ENCODE measurements at regions not wholly inside any gene's neighbourhood (a gene's known extent, or its start where the extent isn't known, plus 50 kb on each side); places are given as distances from the start of the nearest gene placed in this dataset.
"Not testable (repeated sequence)": the region's sequence is repeated elsewhere in the genome, so short reads cannot be mapped to it uniquely, and the experiment has no call there.

- TF ChIP-seq CTCF (IDR thresholded peaks at IDR 0.05; ENCODE audit: partially characterized antibody, unreplicated experiment) = no peak
- no peaks in the 10 kb centered on the region for H3K27me3 Mint-ChIP-seq (ENCODE audit: unreplicated experiment)
- H3K27ac Mint-ChIP-seq (ENCODE audit: unreplicated experiment) = no peak overlapping the region
- H3K4me3 Mint-ChIP-seq (ENCODE audit: unreplicated experiment) = no peak overlapping the region
- no peaks in the 10 kb centered on the region for H3K4me1 Mint-ChIP-seq (ENCODE audit: low read depth, unreplicated experiment)
- H3K9me3 Mint-ChIP-seq (ENCODE audit: unreplicated experiment) = peaks cover 1% of the 10 kb centered on the region
- DNase-seq = no peak
- no peaks in the 10 kb centered on the region for H3K36me3 Mint-ChIP-seq (ENCODE audit: unreplicated experiment)
Measured at GRCh38 chrX:74187211-74187610, 116.8 kb upstream of the ZCCHC13 start.

GRCh38 chrX:74183047-74183446, 120.9 kb upstream of the ZCCHC13 start:
- not testable (repeated sequence) for H3K27ac Mint-ChIP-seq (ENCODE audit: unreplicated experiment); H3K27me3 Mint-ChIP-seq (ENCODE audit: unreplicated experiment); H3K4me3 Mint-ChIP-seq (ENCODE audit: unreplicated experiment); DNase-seq; H3K4me1 Mint-ChIP-seq (ENCODE audit: low read depth, unreplicated experiment); H3K36me3 Mint-ChIP-seq (ENCODE audit: unreplicated experiment); H3K9me3 Mint-ChIP-seq (ENCODE audit: unreplicated experiment)

GRCh38 chrX:74181976-74182375, 122.0 kb upstream of the ZCCHC13 start:
- not testable (repeated sequence) for H3K9me3 Mint-ChIP-seq (ENCODE audit: unreplicated experiment); H3K4me1 Mint-ChIP-seq (ENCODE audit: low read depth, unreplicated experiment); H3K36me3 Mint-ChIP-seq (ENCODE audit: unreplicated experiment); H3K4me3 Mint-ChIP-seq (ENCODE audit: unreplicated experiment); H3K27me3 Mint-ChIP-seq (ENCODE audit: unreplicated experiment); H3K27ac Mint-ChIP-seq (ENCODE audit: unreplicated experiment); DNase-seq

GRCh38 chrX:74180716-74181115, 123.3 kb upstream of the ZCCHC13 start:
- Mint-ChIP-seq H3K27ac (ENCODE audit: unreplicated experiment) (no peak overlapping the region), H3K36me3 (ENCODE audit: unreplicated experiment) (no peaks in the 10 kb centered on the region), H3K27me3 (ENCODE audit: unreplicated experiment) (no peaks in the 10 kb centered on the region), H3K9me3 (ENCODE audit: unreplicated experiment) (no peaks in the 10 kb centered on the region), H3K4me3 (ENCODE audit: unreplicated experiment) (no peak overlapping the region), H3K4me1 (ENCODE audit: low read depth, unreplicated experiment) (no peaks in the 10 kb centered on the region)
- no peak for DNase-seq
- no peak for TF ChIP-seq CTCF (IDR thresholded peaks at IDR 0.05; ENCODE audit: partially characterized antibody, unreplicated experiment)

- TF ChIP-seq CTCF (IDR thresholded peaks at IDR 0.05; ENCODE audit: partially characterized antibody, unreplicated experiment) = no peak
- Mint-ChIP-seq H3K27me3 (ENCODE audit: unreplicated experiment) (no peaks in the 10 kb centered on the region), H3K27ac (ENCODE audit: unreplicated experiment) (no peak overlapping the region), H3K4me1 (ENCODE audit: low read depth, unreplicated experiment) (no peaks in the 10 kb centered on the region), H3K4me3 (ENCODE audit: unreplicated experiment) (no peak overlapping the region), H3K36me3 (ENCODE audit: unreplicated experiment) (no peaks in the 10 kb centered on the region), H3K9me3 (ENCODE audit: unreplicated experiment) (no peaks in the 10 kb centered on the region)
- DNase-seq = no peak
Measured at GRCh38 chrX:74179990-74180389, 124.0 kb upstream of the ZCCHC13 start.

GRCh38 chrX:74179499-74179898, 124.5 kb upstream of the ZCCHC13 start:
- no peaks in the 10 kb centered on the region for H3K9me3 Mint-ChIP-seq (ENCODE audit: unreplicated experiment)
- no peaks in the 10 kb centered on the region for H3K4me1 Mint-ChIP-seq (ENCODE audit: low read depth, unreplicated experiment)
- DNase-seq = no peak
- H3K36me3 Mint-ChIP-seq (ENCODE audit: unreplicated experiment) = no peaks in the 10 kb centered on the region
- no peak for TF ChIP-seq CTCF (IDR thresholded peaks at IDR 0.05; ENCODE audit: partially characterized antibody, unreplicated experiment)
- H3K4me3 Mint-ChIP-seq (ENCODE audit: unreplicated experiment) = no peak overlapping the region
- H3K27ac Mint-ChIP-seq (ENCODE audit: unreplicated experiment) = no peak overlapping the region
- H3K27me3 Mint-ChIP-seq (ENCODE audit: unreplicated experiment) = no peaks in the 10 kb centered on the region

Data from glutamatergic neuron (in vitro differentiated cells).